PC-9 (cell line): ENCODE measurements at regions not wholly inside any gene's neighbourhood (a gene's known extent, or its start where the extent isn't known, plus 50 kb on each side); places are given as distances from the start of the nearest gene placed in this dataset.

Source experiments
- EZH2 ChIP-seq: fragments of 200-600 bp; sonication (generic); IDR thresholded peaks from 2 replicates; pipeline ENCODE4 v1.8.0; 2017; ENCODE audit warnings: antibody characterized with exemption, low read depth
- TF ChIP-seq, protein P1 (sequence below): fragments of 200-600 bp; sonication (generic); conservative IDR thresholded peaks from 2 replicates; pipeline ENCODE4 v1.6.1; 2017; ENCODE audit warnings: mixed run types, antibody characterized with exemption, mild to moderate bottlenecking, moderate library complexity

GRCh38 chr1:91613595-91613994, 112.9 kb downstream of the CDC7 start:
- TF ChIP-seq, protein P1, sequence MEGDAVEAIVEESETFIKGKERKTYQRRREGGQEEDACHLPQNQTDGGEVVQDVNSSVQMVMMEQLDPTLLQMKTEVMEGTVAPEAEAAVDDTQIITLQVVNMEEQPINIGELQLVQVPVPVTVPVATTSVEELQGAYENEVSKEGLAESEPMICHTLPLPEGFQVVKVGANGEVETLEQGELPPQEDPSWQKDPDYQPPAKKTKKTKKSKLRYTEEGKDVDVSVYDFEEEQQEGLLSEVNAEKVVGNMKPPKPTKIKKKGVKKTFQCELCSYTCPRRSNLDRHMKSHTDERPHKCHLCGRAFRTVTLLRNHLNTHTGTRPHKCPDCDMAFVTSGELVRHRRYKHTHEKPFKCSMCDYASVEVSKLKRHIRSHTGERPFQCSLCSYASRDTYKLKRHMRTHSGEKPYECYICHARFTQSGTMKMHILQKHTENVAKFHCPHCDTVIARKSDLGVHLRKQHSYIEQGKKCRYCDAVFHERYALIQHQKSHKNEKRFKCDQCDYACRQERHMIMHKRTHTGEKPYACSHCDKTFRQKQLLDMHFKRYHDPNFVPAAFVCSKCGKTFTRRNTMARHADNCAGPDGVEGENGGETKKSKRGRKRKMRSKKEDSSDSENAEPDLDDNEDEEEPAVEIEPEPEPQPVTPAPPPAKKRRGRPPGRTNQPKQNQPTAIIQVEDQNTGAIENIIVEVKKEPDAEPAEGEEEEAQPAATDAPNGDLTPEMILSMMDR, result no peak
- no peak for TF ChIP-seq EZH2
